Stimulated activated naive B cell treated with anti-CD40 and anti-IgM and Interleukin-4, amounts not matched to agents 10 μg/mL and 1 μg/mL and 100 μg/mL, for 72 hours (primary cell): ENCODE measurements at regions not wholly inside any gene's neighbourhood (a gene's known extent, or its start where the extent isn't known, plus 50 kb on each side); places are given as distances from the start of the nearest gene placed in this dataset.

Source experiments
- ATAC-seq, 2 donors: fragments of 150-1000 bp; cut with Tn5 transposase; replicated peaks; 2 replicates each; pipeline ENCODE4 v1.10.0; 2021; ENCODE audit warnings: moderate library complexity in 1 of 2
- DNase-seq: peaks from one replicate; pipeline ENCODE4 v3.0.0; 2021
- H3K27ac Mint-ChIP-seq: one replicate; pipeline ENCODE4 v1.8.0; 2022; ENCODE audit warnings: mild to moderate bottlenecking, mixed read lengths
- H3K27me3 Mint-ChIP-seq, 2 donors: one replicate each; pipeline ENCODE4 v1.8.0; 2022; ENCODE audit warnings: mixed read lengths in 2 of 2
- H3K36me3 Mint-ChIP-seq, 2 donors: one replicate each; pipeline ENCODE4 v1.8.0; 2022; ENCODE audit warnings: mixed read lengths in 2 of 2, mild to moderate bottlenecking in 1 of 2
- H3K4me1 Mint-ChIP-seq, 2 donors: one replicate each; pipeline ENCODE4 v1.8.0; 2022; ENCODE audit warnings: mixed read lengths in 2 of 2, mild to moderate bottlenecking in 1 of 2
- H3K4me3 Mint-ChIP-seq, 2 donors: one replicate each; pipeline ENCODE4 v1.8.0; 2022; ENCODE audit warnings: mild to moderate bottlenecking in 2 of 2, mixed read lengths in 2 of 2, moderate library complexity in 1 of 2
- H3K9me3 Mint-ChIP-seq, 2 donors: one replicate each; pipeline ENCODE4 v1.8.0; 2022; ENCODE audit warnings: mixed read lengths in 2 of 2, mild to moderate bottlenecking in 1 of 2

- Mint-ChIP-seq H3K4me1 (peaks cover 9 to 19% of the 10 kb centered on the region in 2 donors), H3K4me3 (no peak overlapping the region), H3K27me3 (peaks cover 27 to 32% of the 10 kb centered on the region in 2 donors), H3K27ac (no peak overlapping the region), H3K36me3 (peaks cover 0 to 4% of the 10 kb centered on the region in 2 donors), H3K9me3 (no peaks in the 10 kb centered on the region)
- ATAC-seq = no peak
- DNase-seq = no peak
These were observed 100.0 kb upstream of the NRIP1 start for GRCh38 chr21:15164678-15165303.

- no peaks in the 10 kb centered on the region for H3K36me3 Mint-ChIP-seq
- H3K4me3 Mint-ChIP-seq = no peak overlapping the region
- DNase-seq (no peak), ATAC-seq (no peak)
- H3K27me3 Mint-ChIP-seq = peaks cover 12 to 19% of the 10 kb centered on the region in 2 donors
- H3K9me3 Mint-ChIP-seq = no peaks in the 10 kb centered on the region
- no peak overlapping the region for H3K27ac Mint-ChIP-seq
- H3K4me1 Mint-ChIP-seq = peaks cover 0 to 5% of the 10 kb centered on the region in 2 donors
These were observed 105.8 kb upstream of the NRIP1 start for GRCh38 chr21:15170614-15171013.

- Mint-ChIP-seq H3K36me3 (no peaks in the 10 kb centered on the region), H3K27ac (no peak overlapping the region), H3K27me3 (peaks cover 8 to 10% of the 10 kb centered on the region in 2 donors), H3K4me3 (no peak overlapping the region), H3K9me3 (no peaks in the 10 kb centered on the region), H3K4me1 (no peaks in the 10 kb centered on the region)
- DNase-seq (no peak), ATAC-seq (no peak)
These were observed 106.7 kb upstream of the NRIP1 start for GRCh38 chr21:15171546-15171945.

- Mint-ChIP-seq H3K27ac (no peak overlapping the region), H3K9me3 (no peaks in the 10 kb centered on the region)
These were observed 108.2 kb upstream of the NRIP1 start for GRCh38 chr21:15172963-15173362.

GRCh38 chr21:15174923-15175322 lies 110.1 kb upstream of the NRIP1 start:
- H3K36me3 Mint-ChIP-seq = no peaks in the 10 kb centered on the region
- DNase-seq (no peak), ATAC-seq (no peak)
- no peaks in the 10 kb centered on the region for H3K9me3 Mint-ChIP-seq
- H3K4me3 Mint-ChIP-seq = no peak overlapping the region
- H3K4me1 Mint-ChIP-seq = no peaks in the 10 kb centered on the region
- H3K27ac Mint-ChIP-seq = no peak overlapping the region
- H3K27me3 Mint-ChIP-seq = no peaks in the 10 kb centered on the region

More at GRCh38 chr21:15172963-15173362, 108.2 kb upstream of the NRIP1 start:
- DNase-seq (no peak), ATAC-seq (no peak)
- no peak overlapping the region for H3K4me3 Mint-ChIP-seq
- no peaks in the 10 kb centered on the region for H3K4me1 Mint-ChIP-seq
- H3K36me3 Mint-ChIP-seq = no peaks in the 10 kb centered on the region
- peaks cover 4 to 5% of the 10 kb centered on the region in 2 donors for H3K27me3 Mint-ChIP-seq

- DNase-seq (no peak), ATAC-seq (no peak)
- H3K4me3 Mint-ChIP-seq = no peak overlapping the region
- no peaks in the 10 kb centered on the region for H3K27me3 Mint-ChIP-seq
- H3K36me3 Mint-ChIP-seq = no peaks in the 10 kb centered on the region
- H3K27ac Mint-ChIP-seq = no peak overlapping the region
- H3K4me1 Mint-ChIP-seq = no peaks in the 10 kb centered on the region
- peaks cover 0 to 8% of the 10 kb centered on the region in 2 donors for H3K9me3 Mint-ChIP-seq
These were observed 117.9 kb upstream of the NRIP1 start for GRCh38 chr21:15182731-15183130.

GRCh38 chr21:15183813-15184257 lies 119.0 kb upstream of the NRIP1 start:
- Mint-ChIP-seq H3K4me3 (no peak overlapping the region), H3K4me1 (peaks cover 0 to 1% of the 10 kb centered on the region in 2 donors), H3K27me3 (peaks cover 0 to 3% of the 10 kb centered on the region in 2 donors), H3K9me3 (peaks cover 0 to 10% of the 10 kb centered on the region in 2 donors), H3K36me3 (no peaks in the 10 kb centered on the region), H3K27ac (no peak overlapping the region)
- DNase-seq (no peak), ATAC-seq (no peak)

GRCh38 chr21:15190412-15190811 lies 125.6 kb upstream of the NRIP1 start:
- no peak for DNase-seq

GRCh38 chr21:15190837-15191236 lies 126.0 kb upstream of the NRIP1 start:
- Mint-ChIP-seq H3K27me3 (peaks cover 0 to 8% of the 10 kb centered on the region in 2 donors), H3K36me3 (no peaks in the 10 kb centered on the region), H3K4me3 (no peak overlapping the region), H3K27ac (no peak overlapping the region), H3K9me3 (peaks cover 0 to 2% of the 10 kb centered on the region in 2 donors), H3K4me1 (peaks cover 0 to 1% of the 10 kb centered on the region in 2 donors)
- ATAC-seq = no peak
- no peak for DNase-seq

More at GRCh38 chr21:15190412-15190811, 125.6 kb upstream of the NRIP1 start:
- no peak for ATAC-seq
- Mint-ChIP-seq H3K27ac (no peak overlapping the region), H3K4me1 (peaks cover 0 to 1% of the 10 kb centered on the region in 2 donors), H3K27me3 (peaks cover 0 to 8% of the 10 kb centered on the region in 2 donors), H3K9me3 (peaks cover 0 to 2% of the 10 kb centered on the region in 2 donors), H3K4me3 (no peak overlapping the region), H3K36me3 (no peaks in the 10 kb centered on the region)

GRCh38 chr21:15191342-15191741 lies 126.5 kb upstream of the NRIP1 start:
- Mint-ChIP-seq H3K4me3 (no peak overlapping the region), H3K27ac (no peak overlapping the region), H3K27me3 (peaks cover 0 to 8% of the 10 kb centered on the region in 2 donors), H3K36me3 (no peaks in the 10 kb centered on the region), H3K4me1 (peaks cover 0 to 1% of the 10 kb centered on the region in 2 donors), H3K9me3 (peaks cover 0 to 2% of the 10 kb centered on the region in 2 donors)
- DNase-seq (no peak), ATAC-seq (no peak)

- peaks cover 0 to 1% of the 10 kb centered on the region in 2 donors for H3K4me1 Mint-ChIP-seq
These were observed 127.4 kb upstream of the NRIP1 start for GRCh38 chr21:15192243-15192642.

GRCh38 chr21:15193937-15194336 lies 129.1 kb upstream of the NRIP1 start:
- Mint-ChIP-seq H3K4me3 (no peak overlapping the region), H3K4me1 (no peaks in the 10 kb centered on the region), H3K9me3 (no peaks in the 10 kb centered on the region), H3K36me3 (no peaks in the 10 kb centered on the region), H3K27me3 (peaks cover 0 to 4% of the 10 kb centered on the region in 2 donors), H3K27ac (no peak overlapping the region)
- DNase-seq (no peak), ATAC-seq (no peak)

More at GRCh38 chr21:15192243-15192642, 127.4 kb upstream of the NRIP1 start:
- no peaks in the 10 kb centered on the region for H3K36me3 Mint-ChIP-seq
- no peak overlapping the region for H3K4me3 Mint-ChIP-seq
- ATAC-seq (no peak), DNase-seq (no peak)
- H3K27me3 Mint-ChIP-seq = peaks cover 0 to 8% of the 10 kb centered on the region in 2 donors
- peaks cover 0 to 2% of the 10 kb centered on the region in 2 donors for H3K9me3 Mint-ChIP-seq
- H3K27ac Mint-ChIP-seq = no peak overlapping the region

- Mint-ChIP-seq H3K4me1 (no peaks in the 10 kb centered on the region), H3K27me3 (peaks cover 0 to 4% of the 10 kb centered on the region in 2 donors), H3K36me3 (no peaks in the 10 kb centered on the region), H3K9me3 (no peaks in the 10 kb centered on the region), H3K27ac (no peak overlapping the region), H3K4me3 (no peak overlapping the region)
- DNase-seq = no peak
- ATAC-seq = no peak
These were observed 130.3 kb upstream of the NRIP1 start for GRCh38 chr21:15195104-15195503.

GRCh38 chr21:15195768-15196167 lies 131.0 kb upstream of the NRIP1 start:
- no peak overlapping the region for H3K4me3 Mint-ChIP-seq
- no peaks in the 10 kb centered on the region for H3K36me3 Mint-ChIP-seq
- no peaks in the 10 kb centered on the region for H3K4me1 Mint-ChIP-seq
- H3K27ac Mint-ChIP-seq = no peak overlapping the region
- H3K27me3 Mint-ChIP-seq = peaks cover 0 to 4% of the 10 kb centered on the region in 2 donors
- no peaks in the 10 kb centered on the region for H3K9me3 Mint-ChIP-seq
- no peak for ATAC-seq
- DNase-seq = no peak

- Mint-ChIP-seq H3K27me3 (no peaks in the 10 kb centered on the region), H3K27ac (no peak overlapping the region), H3K36me3 (no peaks in the 10 kb centered on the region), H3K4me1 (no peaks in the 10 kb centered on the region), H3K4me3 (no peak overlapping the region), H3K9me3 (no peaks in the 10 kb centered on the region)
- no peak for DNase-seq
- ATAC-seq = no peak
These were observed 132.9 kb upstream of the NRIP1 start for GRCh38 chr21:15197696-15198095.
